GM12873 (cell line): ENCODE measurements at regions not wholly inside any gene's neighbourhood (a gene's known extent, or its start where the extent isn't known, plus 50 kb on each side); places are given as distances from the start of the nearest gene placed in this dataset.

Experiments used
- TF ChIP-seq, protein P1 (sequence below): IDR thresholded peaks from 2 replicates; pipeline ENCODE4 v1.5.1; 2012; ENCODE audit warnings: low read depth, mild to moderate bottlenecking, moderate library complexity, low read length, control low read depth; ENCODE audit not compliant: insufficient read depth; ENCODE audit errors: missing control alignments

- TF ChIP-seq, protein P1, sequence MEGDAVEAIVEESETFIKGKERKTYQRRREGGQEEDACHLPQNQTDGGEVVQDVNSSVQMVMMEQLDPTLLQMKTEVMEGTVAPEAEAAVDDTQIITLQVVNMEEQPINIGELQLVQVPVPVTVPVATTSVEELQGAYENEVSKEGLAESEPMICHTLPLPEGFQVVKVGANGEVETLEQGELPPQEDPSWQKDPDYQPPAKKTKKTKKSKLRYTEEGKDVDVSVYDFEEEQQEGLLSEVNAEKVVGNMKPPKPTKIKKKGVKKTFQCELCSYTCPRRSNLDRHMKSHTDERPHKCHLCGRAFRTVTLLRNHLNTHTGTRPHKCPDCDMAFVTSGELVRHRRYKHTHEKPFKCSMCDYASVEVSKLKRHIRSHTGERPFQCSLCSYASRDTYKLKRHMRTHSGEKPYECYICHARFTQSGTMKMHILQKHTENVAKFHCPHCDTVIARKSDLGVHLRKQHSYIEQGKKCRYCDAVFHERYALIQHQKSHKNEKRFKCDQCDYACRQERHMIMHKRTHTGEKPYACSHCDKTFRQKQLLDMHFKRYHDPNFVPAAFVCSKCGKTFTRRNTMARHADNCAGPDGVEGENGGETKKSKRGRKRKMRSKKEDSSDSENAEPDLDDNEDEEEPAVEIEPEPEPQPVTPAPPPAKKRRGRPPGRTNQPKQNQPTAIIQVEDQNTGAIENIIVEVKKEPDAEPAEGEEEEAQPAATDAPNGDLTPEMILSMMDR, result no peak
Observed at GRCh38 chr18:46352520-46353250, 248.5 kb downstream of the HAUS1 start.

DNA sequence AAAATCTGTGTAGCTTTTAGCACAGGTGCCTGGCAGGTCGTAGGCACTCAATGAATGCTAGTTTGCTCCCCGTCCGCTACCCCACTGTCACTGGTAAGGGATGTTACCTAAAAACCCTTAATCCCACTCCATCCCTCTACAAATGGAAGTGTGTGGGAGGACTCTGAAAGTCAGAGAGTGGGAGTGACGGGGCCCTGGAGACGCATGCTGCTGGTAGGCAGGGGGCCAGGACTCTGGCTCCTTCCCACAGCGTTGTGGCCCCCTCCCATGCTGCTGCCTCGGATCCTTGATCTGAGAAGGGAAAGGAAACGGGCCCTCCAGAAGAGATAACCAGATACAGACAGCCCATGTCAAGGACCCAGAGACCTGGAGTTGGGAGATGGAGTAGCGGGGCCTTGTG lies 249.3 kb downstream of the HAUS1 start:
- TF ChIP-seq, protein P1, result no peak

DNA sequence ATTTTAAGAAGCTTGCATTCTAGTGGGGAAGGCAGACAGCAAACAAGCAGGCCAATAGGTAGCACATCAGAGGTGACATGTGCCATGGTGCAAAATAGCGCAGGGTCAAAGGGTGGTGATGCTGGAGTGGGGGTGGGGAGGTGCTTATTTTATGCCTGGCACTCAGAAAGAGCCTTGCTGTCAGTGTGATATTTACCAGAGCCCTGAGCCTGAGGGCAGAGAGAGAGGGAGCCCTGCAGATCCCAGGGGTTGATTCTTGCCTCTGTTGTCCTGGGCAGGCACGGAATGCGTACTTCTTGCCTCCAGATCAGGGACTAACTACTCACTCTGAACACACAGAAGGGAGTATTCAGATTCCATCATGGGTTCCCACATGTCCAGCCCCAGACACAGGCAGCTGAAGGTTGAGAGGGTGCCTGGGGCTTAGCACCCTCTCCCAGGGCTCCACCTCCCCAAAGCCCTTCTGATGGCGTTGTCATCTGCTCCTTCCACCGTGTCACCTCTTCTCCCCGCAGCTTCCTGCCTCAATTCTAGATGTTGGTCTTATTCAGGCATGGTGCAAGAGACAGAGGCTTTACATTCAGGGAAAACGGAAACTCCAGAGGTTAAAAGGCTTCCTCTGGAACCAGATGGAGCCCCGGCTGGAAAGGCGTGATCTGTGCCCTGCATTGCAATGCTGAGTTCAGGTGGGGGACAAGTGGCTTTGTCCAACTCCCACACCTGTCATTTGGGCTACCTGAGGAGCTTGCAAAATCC lies 252.3 kb downstream of the HAUS1 start:
- TF ChIP-seq, protein P1, result no peak

DNA sequence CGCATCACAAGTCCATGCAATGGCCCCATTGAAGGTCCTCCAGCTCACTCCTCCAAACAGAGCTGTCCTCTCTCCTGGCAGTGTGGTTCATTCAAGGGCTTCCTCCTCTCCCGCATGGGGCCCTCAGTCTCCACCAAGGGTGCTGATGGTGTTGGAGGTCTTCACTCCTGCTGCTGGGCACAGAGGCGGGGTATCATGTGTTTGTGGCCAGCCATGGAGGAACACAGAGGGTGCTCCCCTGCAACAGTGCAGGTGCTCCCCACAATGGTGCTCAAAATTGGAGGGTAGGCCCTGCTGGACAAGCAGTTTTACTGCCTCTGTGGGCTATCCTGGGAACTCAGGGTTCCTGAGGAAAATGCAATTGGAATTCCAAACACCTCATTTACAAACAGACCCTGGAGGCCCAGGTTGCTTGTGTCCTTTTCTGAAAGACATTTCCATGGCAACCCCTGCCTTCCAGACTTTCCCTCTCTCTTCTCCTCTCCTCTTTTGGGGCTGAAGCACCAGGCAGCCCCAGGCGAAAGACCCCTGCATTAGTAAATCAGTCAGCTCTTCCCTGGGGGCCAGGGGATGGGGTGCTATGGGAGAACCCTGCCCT lies 256.0 kb downstream of the HAUS1 start:
- TF ChIP-seq, protein P1, result no peak

DNA sequence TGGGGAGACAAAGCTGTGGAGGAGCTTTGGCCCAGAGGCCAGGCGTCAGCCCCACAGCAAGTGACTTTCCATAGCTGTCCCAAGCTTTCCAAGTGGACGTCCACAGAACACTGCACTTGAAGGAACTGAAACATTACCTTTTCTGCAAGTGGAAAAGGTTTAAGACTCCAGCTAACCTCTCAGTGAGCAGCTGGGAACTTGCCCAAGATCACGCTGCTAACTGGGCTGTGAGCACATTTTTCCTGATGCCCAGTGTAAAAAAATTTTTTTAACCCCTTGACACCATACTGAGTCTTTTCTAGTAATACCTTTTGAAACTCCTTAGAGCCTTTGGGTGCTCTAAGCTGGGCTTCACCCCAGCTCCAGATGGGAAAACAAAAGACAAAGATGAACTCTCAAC lies 256.7 kb downstream of the HAUS1 start:
- TF ChIP-seq, protein P1, result no peak

GRCh38 chr18:46362533-46362932 lies 258.3 kb downstream of the HAUS1 start:
- TF ChIP-seq, protein P1, result no peak

DNA sequence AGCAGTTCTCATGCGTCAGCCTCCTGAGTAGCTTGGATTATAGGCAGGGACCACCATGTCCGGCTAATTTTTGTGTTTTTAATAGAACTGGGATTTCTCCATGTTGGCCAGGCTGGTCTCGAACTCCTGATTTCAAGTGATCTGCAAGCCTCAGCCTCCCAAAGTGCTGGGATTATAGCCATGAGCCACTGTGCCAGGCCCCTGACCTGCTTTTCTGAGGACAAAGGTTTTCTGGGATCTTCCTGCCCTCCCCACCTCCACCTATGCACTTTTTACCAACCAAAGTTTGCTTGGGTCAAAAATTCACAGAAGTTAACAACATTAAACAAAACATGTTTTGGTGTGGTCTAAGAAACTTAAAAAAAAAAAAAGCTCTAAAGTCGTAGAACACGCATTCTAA lies 259.9 kb downstream of the HAUS1 start:
- TF ChIP-seq, protein P1, result no peak
